Activated naive CD4-positive, alpha-beta T cell treated with anti-CD3 and anti-CD28 coated beads, Interleukin-2, amount 50 U/mL, for 24 hours (primary cell): ENCODE measurements at regions not wholly inside any gene's neighbourhood (a gene's known extent, or its start where the extent isn't known, plus 50 kb on each side); places are given as distances from the start of the nearest gene placed in this dataset.

Experiments
- H3K27ac Mint-ChIP-seq: one replicate; pipeline ENCODE4 v1.8.0; 2021; ENCODE audit warnings: mild to moderate bottlenecking, mixed read lengths
- H3K27me3 Mint-ChIP-seq: one replicate; pipeline ENCODE4 v1.8.0; 2021; ENCODE audit warnings: mixed read lengths
- H3K36me3 Mint-ChIP-seq: one replicate; pipeline ENCODE4 v1.8.0; 2021; ENCODE audit warnings: mixed read lengths
- H3K4me1 Mint-ChIP-seq: one replicate; pipeline ENCODE4 v1.8.0; 2021; ENCODE audit warnings: mixed read lengths
- H3K4me3 Mint-ChIP-seq: one replicate; pipeline ENCODE4 v1.8.0; 2021; ENCODE audit warnings: mild to moderate bottlenecking, mixed read lengths
- H3K9me3 Mint-ChIP-seq: one replicate; pipeline ENCODE4 v1.8.0; 2021; ENCODE audit warnings: mixed read lengths

DNA sequence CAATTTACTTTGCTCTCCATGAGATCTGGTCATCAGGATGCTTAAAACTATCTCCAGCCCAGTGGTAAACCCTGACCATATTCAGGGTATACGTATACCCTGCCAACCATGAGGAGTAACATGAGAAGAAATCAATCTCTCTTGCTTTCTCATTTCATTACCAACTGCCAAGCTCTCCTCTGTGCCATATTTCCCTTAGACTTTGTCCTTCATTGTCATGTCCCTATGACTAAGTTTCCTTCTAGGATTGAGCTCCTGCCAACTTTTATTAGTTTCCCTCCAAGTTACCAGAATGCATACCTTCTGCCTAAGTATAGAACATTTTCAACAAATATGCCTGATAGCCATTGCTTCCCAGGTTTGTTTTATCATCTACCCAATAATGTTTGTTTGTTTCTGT is 1113.9 kb upstream of the B3GALT2 start:
- no peaks in the 10 kb centered on the region for H3K36me3 Mint-ChIP-seq
- no peak overlapping the region for H3K4me3 Mint-ChIP-seq
- H3K27ac Mint-ChIP-seq, result no peak overlapping the region
- no peaks in the 10 kb centered on the region for H3K27me3 Mint-ChIP-seq
- peaks cover 30% of the 10 kb centered on the region for H3K4me1 Mint-ChIP-seq
- no peaks in the 10 kb centered on the region for H3K9me3 Mint-ChIP-seq

DNA sequence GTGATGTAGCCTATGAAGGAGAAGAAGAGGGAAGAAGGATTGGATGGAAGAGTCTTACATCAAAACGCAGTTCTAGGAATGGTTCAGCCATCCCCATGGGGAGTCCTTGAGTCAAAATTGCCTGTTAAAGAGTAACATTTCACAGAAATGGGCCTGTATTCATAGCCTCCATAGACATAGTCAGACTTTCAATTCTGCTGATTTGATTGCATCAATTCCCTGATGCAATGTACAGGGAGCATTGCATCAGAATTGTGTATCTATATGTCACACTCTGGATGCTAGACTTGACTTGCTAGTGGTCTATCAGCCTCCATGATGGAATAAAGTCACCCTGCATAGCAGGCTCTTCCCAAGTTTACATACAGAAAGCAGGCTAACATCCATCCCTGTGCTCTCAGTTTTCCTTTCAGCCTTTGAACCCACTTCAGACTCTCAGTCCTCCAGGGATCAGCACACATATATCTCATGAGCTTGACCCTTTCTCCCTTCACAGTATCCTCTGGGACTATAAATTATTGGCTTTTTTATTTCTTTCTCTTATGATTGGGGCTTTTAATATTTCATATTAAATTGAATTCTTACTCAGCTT is 1111.7 kb upstream of the B3GALT2 start:
- peaks cover 33% of the 10 kb centered on the region for H3K4me1 Mint-ChIP-seq
- peak overlapping the region; percentile 97 for H3K27ac Mint-ChIP-seq
- H3K4me3 Mint-ChIP-seq, result peak overlapping the region; percentile 30
- no peaks in the 10 kb centered on the region for H3K36me3 Mint-ChIP-seq
- no peaks in the 10 kb centered on the region for H3K27me3 Mint-ChIP-seq
- H3K9me3 Mint-ChIP-seq, result no peaks in the 10 kb centered on the region

DNA sequence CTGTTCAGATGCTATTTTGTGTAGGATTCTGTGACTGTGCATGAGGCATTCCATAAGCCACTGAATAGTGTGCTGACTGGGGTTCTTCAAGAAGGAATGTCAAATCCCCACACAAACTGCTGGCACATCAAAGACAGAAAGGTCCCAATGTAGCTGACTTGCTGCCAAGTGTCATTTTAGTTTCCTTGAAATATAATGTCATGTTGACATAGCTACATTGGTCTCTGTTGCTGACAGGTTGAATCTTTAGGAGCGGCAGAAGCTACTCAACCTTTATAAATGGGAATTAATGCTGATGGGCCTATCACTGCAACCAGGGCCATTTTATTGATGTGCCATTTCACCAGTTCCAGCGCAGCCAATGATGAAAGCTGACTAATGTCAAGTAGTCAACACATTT is 1110.7 kb upstream of the B3GALT2 start:
- Mint-ChIP-seq H3K27me3 (no peaks in the 10 kb centered on the region), H3K36me3 (no peaks in the 10 kb centered on the region), H3K9me3 (no peaks in the 10 kb centered on the region), H3K27ac (no peak overlapping the region), H3K4me1 (peaks cover 33% of the 10 kb centered on the region), H3K4me3 (no peak overlapping the region)

DNA sequence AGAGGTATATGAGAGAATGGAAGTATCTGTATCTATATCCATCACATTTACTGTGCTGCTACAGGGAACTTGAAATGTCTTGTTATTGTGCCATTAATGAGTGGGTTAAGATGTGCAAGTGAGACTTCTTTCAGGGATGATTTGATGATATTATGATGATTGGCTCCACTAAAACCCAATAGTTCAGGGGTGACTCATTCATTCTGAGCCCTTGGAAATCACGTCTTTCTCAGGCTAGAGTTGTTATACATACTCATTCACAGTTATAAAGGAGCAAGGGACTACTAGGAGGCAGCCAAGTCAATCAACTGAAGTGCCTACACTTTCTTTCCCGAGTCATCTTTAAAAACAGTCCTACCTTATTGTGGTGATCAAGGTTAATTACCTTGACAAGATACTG is 1109.8 kb upstream of the B3GALT2 start:
- Mint-ChIP-seq H3K4me3 (no peak overlapping the region), H3K36me3 (no peaks in the 10 kb centered on the region), H3K27ac (peak overlapping the region; percentile 49), H3K4me1 (peaks cover 35% of the 10 kb centered on the region), H3K27me3 (no peaks in the 10 kb centered on the region), H3K9me3 (no peaks in the 10 kb centered on the region)

DNA sequence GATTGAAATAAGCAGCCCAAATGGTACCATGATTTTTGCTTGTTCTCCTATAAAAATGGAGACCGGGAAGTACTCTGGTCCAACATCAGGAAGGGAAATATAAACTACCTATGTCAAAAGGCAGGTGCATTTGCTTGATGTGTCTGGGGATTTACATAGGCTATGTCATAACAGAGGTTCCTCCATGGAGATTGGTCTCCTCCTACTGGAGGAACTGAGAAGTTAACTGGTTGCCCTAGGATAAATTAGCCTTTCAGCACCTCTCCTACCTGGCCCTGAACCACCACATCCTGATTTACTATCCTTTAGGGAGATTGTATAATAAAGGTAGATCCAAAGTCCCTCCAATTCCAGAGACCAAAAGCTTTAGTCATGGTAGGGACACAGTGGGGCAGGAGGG is 1109.3 kb upstream of the B3GALT2 start:
- Mint-ChIP-seq H3K27me3 (no peaks in the 10 kb centered on the region), H3K27ac (peak overlapping the region; percentile 59), H3K4me3 (no peak overlapping the region), H3K4me1 (peaks cover 40% of the 10 kb centered on the region), H3K36me3 (no peaks in the 10 kb centered on the region), H3K9me3 (no peaks in the 10 kb centered on the region)

DNA sequence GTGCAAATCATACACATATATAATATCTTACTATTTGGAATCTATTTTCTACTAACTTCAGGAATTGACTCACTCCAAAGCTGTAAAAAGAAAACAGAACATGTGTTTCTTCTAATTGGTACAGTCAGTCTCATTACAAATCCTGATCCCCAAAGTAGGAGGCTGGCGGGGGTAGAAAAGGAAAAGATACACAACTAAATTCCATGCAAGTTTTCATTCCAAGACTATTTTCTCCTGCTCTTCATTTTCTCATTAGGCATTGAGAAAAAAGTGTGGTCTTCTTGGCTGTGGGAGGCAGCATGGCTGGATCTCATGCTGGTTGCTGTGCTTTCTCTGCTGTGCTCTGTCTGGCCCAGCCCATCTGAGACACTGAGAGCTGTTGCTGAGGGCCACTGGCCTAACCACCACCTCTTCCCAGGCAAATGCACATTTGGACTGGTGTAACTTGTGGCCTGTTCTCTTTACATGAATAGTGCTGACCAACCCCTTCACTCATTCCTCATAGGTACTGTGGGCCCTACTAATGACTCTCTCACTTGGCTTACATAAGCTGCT is 1107.5 kb upstream of the B3GALT2 start:
- Mint-ChIP-seq H3K4me1 (peaks cover 52% of the 10 kb centered on the region), H3K4me3 (no peak overlapping the region), H3K36me3 (no peaks in the 10 kb centered on the region), H3K27me3 (no peaks in the 10 kb centered on the region), H3K27ac (peak overlapping the region; percentile 1), H3K9me3 (no peaks in the 10 kb centered on the region)

DNA sequence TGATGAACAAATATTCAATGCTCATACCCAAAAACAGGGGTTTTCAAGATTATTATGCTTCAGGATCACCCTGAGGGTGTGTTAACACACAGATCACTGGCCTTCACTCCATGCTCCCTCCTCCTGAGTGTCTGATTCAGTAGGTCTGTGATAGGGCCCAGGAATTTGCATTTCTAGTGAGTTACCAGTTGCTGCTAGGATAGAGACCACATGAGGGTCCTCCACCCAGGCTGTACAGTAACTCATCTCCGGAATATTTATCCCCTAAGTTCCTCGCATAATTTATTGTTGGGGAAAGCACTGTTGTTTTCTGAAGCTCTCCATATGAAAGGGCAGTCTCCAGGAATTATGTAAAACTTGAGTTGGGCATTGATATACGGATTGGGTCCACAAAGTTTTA is 1106.6 kb upstream of the B3GALT2 start:
- no peaks in the 10 kb centered on the region for H3K9me3 Mint-ChIP-seq
- H3K27ac Mint-ChIP-seq, result no peak overlapping the region
- H3K4me1 Mint-ChIP-seq, result peaks cover 47% of the 10 kb centered on the region
- no peak overlapping the region for H3K4me3 Mint-ChIP-seq
- no peaks in the 10 kb centered on the region for H3K36me3 Mint-ChIP-seq
- H3K27me3 Mint-ChIP-seq, result no peaks in the 10 kb centered on the region

DNA sequence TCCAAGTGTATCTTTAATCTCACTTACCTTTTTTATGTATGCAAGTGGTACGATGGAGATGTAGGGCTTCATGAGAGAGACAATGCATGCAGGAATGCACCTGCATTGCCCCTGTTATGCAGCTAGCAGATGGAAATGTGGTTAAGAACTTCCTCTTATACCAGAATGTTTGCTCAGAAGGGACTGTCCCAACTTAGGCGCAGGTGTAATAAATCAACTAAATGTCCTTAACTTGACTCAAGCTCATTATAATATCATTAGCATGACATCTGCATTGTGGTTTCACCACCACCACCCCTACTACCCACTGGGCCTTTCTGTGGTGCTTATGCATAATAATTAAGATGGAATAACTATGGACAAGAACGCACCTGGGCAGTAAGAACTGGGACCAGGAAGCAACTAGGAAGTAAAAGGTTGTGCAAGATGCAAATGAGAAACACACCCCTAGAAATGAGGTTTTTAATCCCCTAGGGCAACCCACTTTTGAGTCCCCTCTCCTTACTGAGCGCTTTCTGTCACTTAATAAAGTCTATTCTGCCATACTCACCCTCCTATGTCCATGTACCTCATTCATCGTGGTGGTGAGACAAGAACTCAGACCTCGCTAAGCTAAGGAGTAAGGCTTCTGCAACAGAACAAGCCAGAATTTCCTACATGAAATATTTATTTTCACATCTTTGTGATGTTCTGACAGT is 1103.3 kb upstream of the B3GALT2 start:
- no peaks in the 10 kb centered on the region for H3K36me3 Mint-ChIP-seq
- H3K4me3 Mint-ChIP-seq, result peak overlapping the region; percentile 15
- no peaks in the 10 kb centered on the region for H3K9me3 Mint-ChIP-seq
- no peaks in the 10 kb centered on the region for H3K27me3 Mint-ChIP-seq
- H3K4me1 Mint-ChIP-seq, result peaks cover 28% of the 10 kb centered on the region
- peak overlapping the region; percentile 71 for H3K27ac Mint-ChIP-seq

DNA sequence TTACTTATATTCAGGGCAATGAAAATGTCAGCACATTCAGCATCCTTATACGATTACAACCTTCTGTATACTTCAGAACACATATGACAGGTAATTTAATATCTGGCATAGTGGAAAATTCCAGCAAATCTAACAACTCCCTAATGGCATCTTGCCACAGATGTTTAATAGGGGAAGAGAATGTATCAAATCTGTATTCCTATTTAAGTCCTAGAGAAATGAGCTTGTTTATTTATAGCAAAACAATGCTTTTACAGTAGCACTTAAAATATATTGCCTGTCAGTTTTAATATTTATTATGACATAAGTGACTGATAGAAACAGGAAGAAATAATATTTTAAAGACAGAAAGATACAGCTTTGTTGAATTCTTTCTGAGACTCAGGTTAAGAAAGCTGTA is 1101.8 kb upstream of the B3GALT2 start:
- H3K4me3 Mint-ChIP-seq, result no peak overlapping the region

DNA sequence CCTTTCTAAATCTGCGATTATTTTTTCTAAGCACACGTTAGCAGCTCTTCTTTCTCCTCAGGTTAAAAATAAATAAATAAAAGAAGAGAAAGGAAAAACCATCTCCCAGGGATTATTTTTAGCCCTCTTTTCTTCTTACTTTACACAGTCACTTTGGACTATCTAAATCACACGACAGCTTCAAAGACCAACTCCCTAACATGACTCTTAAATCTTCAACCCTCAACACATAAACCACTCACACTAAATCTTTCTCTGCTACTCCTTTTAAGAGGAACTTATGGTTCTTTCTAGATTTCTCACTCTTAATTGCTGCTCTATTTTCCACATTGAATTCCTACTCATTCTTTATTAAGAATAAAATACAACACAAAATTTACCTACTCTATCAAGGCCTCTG is 1095.0 kb upstream of the B3GALT2 start:
- H3K27ac Mint-ChIP-seq, result peak overlapping the region; percentile 6
- H3K9me3 Mint-ChIP-seq, result no peaks in the 10 kb centered on the region
- no peaks in the 10 kb centered on the region for H3K36me3 Mint-ChIP-seq
- peaks cover 8% of the 10 kb centered on the region for H3K4me1 Mint-ChIP-seq
- no peak overlapping the region for H3K4me3 Mint-ChIP-seq
- no peaks in the 10 kb centered on the region for H3K27me3 Mint-ChIP-seq

More for the DNA sequence above, 1101.8 kb upstream of the B3GALT2 start:
- no peaks in the 10 kb centered on the region for H3K9me3 Mint-ChIP-seq
- H3K36me3 Mint-ChIP-seq, result no peaks in the 10 kb centered on the region
- peaks cover 28% of the 10 kb centered on the region for H3K4me1 Mint-ChIP-seq
- H3K27ac Mint-ChIP-seq, result no peak overlapping the region
- H3K27me3 Mint-ChIP-seq, result no peaks in the 10 kb centered on the region

DNA sequence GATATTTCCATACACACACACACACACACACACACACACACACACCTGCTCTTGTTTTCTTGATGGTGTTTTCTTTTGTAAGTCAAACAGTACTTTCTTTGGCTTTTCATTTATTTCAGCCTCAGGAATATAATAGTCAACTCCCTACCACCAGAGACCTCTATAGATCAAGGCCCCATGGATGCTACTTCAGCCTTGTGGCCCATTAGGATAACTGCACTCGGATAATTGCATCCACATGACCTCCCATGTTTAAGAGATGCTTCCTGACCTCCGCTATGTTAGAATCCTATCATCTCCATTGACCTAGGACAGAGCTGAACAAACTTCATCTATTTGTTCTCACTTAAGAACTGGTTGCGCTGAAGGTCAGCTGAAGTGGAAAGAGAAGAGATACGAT is 1094.0 kb upstream of the B3GALT2 start:
- Mint-ChIP-seq H3K36me3 (no peaks in the 10 kb centered on the region), H3K27me3 (no peaks in the 10 kb centered on the region), H3K4me1 (peaks cover 8% of the 10 kb centered on the region), H3K4me3 (no peak overlapping the region), H3K9me3 (no peaks in the 10 kb centered on the region), H3K27ac (peak overlapping the region; percentile 14)

DNA sequence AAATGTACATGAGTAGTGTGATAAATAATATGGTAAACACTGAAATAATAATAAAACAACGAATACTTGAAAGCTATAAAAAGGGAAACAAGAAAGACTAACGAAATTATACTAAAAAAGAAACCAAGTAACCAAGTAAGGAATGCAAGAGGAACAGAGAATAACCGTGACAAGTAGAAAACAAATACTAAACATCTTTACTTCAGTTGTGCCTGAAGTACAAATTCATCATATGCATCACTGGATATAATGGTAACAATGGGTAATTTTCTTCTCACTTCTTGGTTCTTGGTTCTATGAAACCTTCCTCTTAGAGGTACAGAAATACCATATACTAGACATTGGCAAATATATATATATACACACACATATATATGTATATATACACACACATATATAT is 1093.6 kb upstream of the B3GALT2 start:
- Mint-ChIP-seq H3K27me3 (no peaks in the 10 kb centered on the region), H3K4me1 (peaks cover 8% of the 10 kb centered on the region), H3K27ac (no peak overlapping the region), H3K9me3 (no peaks in the 10 kb centered on the region), H3K4me3 (no peak overlapping the region), H3K36me3 (no peaks in the 10 kb centered on the region)

DNA sequence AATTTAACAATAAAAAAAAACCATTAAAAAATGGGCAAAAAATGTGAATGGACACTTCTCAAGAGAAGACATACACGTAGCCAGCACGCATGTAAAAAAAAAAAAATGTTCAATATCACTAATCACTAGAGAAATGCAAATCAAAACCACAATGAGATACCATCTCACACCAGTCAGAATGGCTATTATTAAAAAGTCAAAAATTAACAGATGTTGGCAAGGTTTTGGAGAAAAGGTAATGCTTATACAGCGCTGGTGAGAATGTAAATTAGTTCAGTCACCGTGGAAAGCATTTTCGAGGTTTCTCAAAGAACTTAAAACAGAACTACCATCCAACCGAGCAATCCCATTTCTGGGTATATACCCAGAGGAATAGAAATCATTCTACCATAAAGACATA is 1091.5 kb upstream of the B3GALT2 start:
- no peaks in the 10 kb centered on the region for H3K27me3 Mint-ChIP-seq
- no peaks in the 10 kb centered on the region for H3K9me3 Mint-ChIP-seq
- H3K27ac Mint-ChIP-seq, result no peak overlapping the region
- H3K36me3 Mint-ChIP-seq, result no peaks in the 10 kb centered on the region
- peaks cover 8% of the 10 kb centered on the region for H3K4me1 Mint-ChIP-seq
- no peak overlapping the region for H3K4me3 Mint-ChIP-seq

DNA sequence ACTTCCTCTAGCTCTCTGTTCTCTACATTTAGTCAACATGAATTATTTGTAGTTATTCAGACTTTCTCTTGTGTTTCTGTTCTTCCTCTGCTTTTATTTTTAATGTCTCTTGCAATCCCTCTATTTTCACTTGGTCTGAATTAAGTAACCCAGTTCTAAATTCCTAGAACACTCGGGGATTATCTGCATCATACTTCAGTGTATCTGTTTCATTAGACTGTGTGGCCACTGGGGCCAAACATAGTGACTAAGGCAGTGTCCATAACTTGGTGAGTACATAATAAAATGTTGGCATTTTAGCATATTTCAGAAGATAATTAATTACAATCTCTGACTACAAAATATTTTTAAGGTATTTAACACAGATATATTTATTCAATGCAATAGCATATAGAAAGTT is 1087.2 kb upstream of the B3GALT2 start:
- Mint-ChIP-seq H3K9me3 (no peaks in the 10 kb centered on the region), H3K36me3 (no peaks in the 10 kb centered on the region), H3K4me1 (no peaks in the 10 kb centered on the region), H3K27ac (no peak overlapping the region), H3K27me3 (no peaks in the 10 kb centered on the region), H3K4me3 (no peak overlapping the region)

DNA sequence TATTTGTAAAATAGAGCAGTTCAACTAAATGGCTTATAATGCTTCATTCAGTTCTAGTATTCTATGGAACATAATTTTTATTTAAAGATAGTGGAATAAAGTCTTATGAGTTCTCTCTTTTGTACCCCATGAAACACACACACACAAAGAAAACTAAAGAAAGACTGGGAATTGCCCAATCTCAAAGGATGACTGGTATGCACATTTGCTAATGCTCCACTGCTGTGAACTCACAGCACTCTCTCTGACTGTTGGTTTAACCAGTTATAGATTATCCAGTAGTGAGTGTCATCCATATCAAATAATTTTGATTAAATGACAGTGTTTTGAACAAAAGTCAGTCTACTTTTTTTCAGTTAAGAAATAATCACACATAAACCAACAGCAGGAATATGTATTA is 1082.4 kb upstream of the B3GALT2 start:
- Mint-ChIP-seq H3K4me1 (peaks cover 4% of the 10 kb centered on the region), H3K27ac (no peak overlapping the region), H3K4me3 (no peak overlapping the region), H3K9me3 (no peaks in the 10 kb centered on the region), H3K27me3 (no peaks in the 10 kb centered on the region), H3K36me3 (no peaks in the 10 kb centered on the region)

DNA sequence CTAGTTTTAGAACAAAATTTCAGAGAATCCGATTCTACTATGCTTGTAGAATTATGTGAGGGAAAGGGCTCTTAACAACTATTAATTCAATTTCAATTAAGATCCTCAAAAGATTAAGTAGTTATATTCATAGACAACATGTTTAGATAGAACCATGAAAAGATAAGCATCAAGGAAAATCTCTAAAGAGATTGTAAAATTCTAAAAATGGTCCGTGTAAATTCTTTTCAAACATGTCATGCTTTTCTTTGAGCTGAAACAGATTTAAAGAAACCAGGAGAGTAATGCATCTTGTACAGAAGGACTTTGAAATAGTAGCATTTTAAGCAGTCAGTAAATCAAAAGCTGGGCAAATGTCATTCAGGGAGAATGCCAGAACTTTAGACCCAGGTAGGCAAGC is 1080.6 kb upstream of the B3GALT2 start:
- H3K27ac Mint-ChIP-seq, result no peak overlapping the region
- H3K4me3 Mint-ChIP-seq, result no peak overlapping the region
- H3K4me1 Mint-ChIP-seq, result peaks cover 4% of the 10 kb centered on the region
- H3K9me3 Mint-ChIP-seq, result peaks cover 8% of the 10 kb centered on the region
- no peaks in the 10 kb centered on the region for H3K27me3 Mint-ChIP-seq
- no peaks in the 10 kb centered on the region for H3K36me3 Mint-ChIP-seq
